Lung (tissue), 11 donors: ENCODE measurements at regions not wholly inside any gene's neighbourhood (a gene's known extent, or its start where the extent isn't known, plus 50 kb on each side); places are given as distances from the start of the nearest gene placed in this dataset.

ENCODE experiments used
- ATAC-seq: fragments of 200-7000 bp; cut with Tn5 transposase; one replicate; pipeline ENCODE4 v1.9.1; 2020; ENCODE audit warnings: moderate number of reproducible peaks; ENCODE audit not compliant: insufficient read depth, low FRiP score
- DNase-seq, 3 donors: peaks; one replicate each; pipeline ENCODE4 v3.0.0-alpha.2; 2013 to 2017
- H3K27ac ChIP-seq, 2 donors: one replicate each; pipeline ENCODE4 v1.5.1; 2013; ENCODE audit warnings: mild to moderate bottlenecking in 2 of 2, moderate library complexity in 2 of 2, control low read depth in 1 of 2, inconsistent platforms in 1 of 2, low read depth in 1 of 2, low read length in 1 of 2
- H3K27me3 ChIP-seq, 3 donors: one replicate each; pipeline ENCODE4 v1.5.1; 2013; ENCODE audit warnings: low read length in 2 of 3; ENCODE audit not compliant: control insufficient read depth in 3 of 3, insufficient read depth in 3 of 3
- H3K36me3 ChIP-seq, 4 donors: one replicate each; pipeline ENCODE4 v1.5.1; 2013; ENCODE audit warnings: low read length in 4 of 4, mild to moderate bottlenecking in 1 of 4, moderate library complexity in 1 of 4; ENCODE audit not compliant: control insufficient read depth in 4 of 4, insufficient read depth in 4 of 4
- H3K4me1 ChIP-seq, 5 donors: one replicate each; pipeline ENCODE4 v1.5.1; 2013; ENCODE audit warnings: low read length in 5 of 5, mild to moderate bottlenecking in 2 of 5, moderate library complexity in 1 of 5; ENCODE audit not compliant: control insufficient read depth in 5 of 5, insufficient read depth in 5 of 5
- H3K4me3 ChIP-seq: one replicate; pipeline ENCODE4 v1.5.1; 2013; ENCODE audit warnings: mild to moderate bottlenecking, control low read depth, moderate library complexity
- H3K9ac ChIP-seq, 2 donors: one replicate each; pipeline ENCODE4 v1.5.1; 2013; ENCODE audit warnings: low read length in 2 of 2, control low read depth in 1 of 2; ENCODE audit not compliant: insufficient read depth in 1 of 2
- H3K9me3 ChIP-seq, 4 donors: one replicate each; pipeline ENCODE4 v1.5.1; 2013; ENCODE audit warnings: low read length in 3 of 4, mild to moderate bottlenecking in 1 of 4, moderate library complexity in 1 of 4; ENCODE audit not compliant: control insufficient read depth in 4 of 4, insufficient read depth in 3 of 4
- WGBS, 2 donors: extraction: QIAGEN DNeasy Blood & Tissue Kit; methylation state at CpG; one replicate each; pipeline ENCODE4 v1.1.7; 2013; 5-methylcytosine and 5-hydroxymethylcytosine counted together
- TF ChIP-seq, protein P1 (sequence below): IDR thresholded peaks from 2 replicates; pipeline ENCODE4 v1.5.1; 2012; ENCODE audit warnings: mild to moderate bottlenecking; ENCODE audit errors: control extremely low read depth, extremely low read depth
- donor health status: control.
- donor health status: control.
- donor health status: Bipolar disorder and iron deficiency.
- donor health status: healthy.
- donor health status: DM: yes; HTN: yes; CAD: no.

DNA sequence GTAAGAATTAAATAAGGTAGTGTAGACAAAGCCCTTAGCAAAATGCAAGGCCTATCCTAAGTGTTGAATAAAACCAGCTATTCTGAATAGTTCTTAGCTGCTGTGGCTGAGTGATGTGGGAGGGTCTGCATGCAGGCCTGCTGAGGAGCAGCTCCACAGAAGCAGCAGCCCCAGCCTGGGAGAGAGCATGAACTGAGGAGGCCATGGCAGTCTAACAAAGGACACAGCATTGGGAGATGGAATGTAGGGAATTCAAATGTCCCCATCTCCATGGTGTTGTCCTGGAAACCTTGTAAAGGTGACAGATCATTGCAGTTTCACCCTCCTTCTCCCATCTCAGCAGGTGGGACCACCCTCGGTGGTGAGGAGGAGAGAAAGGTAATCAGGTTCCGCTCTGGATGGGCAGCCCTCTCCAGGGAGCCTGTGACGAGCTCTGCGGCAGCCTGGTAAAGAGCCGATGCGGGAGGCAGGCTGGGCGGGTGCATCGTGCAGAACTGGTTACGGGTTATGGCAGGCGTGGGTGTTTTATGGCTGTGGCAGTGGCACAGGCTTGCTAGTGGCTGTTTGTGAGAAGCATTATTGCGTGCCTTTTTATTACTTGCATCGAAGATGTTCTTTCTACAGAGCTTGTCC lies 199.9 kb upstream of the GLRA1 start:
- no peak for ATAC-seq
- Histone ChIP-seq H3K36me3 (no peaks in the 10 kb centered on the region), H3K27ac (no peak overlapping the region), H3K9ac (no peak overlapping the region), H3K4me3 (no peak overlapping the region), H3K9me3 (no peaks in the 10 kb centered on the region), H3K27me3 (peaks cover 0 to 3% (median 0%) of the 10 kb centered on the region in 3 donors), H3K4me1 (peaks cover 0 to 8% (median 0%) of the 10 kb centered on the region in 5 donors)
- 86 to 88% methylated on average over 12 of the region's 12 CpGs for WGBS, 2 donors
- DNase-seq, result no peak
- TF ChIP-seq, protein P1, sequence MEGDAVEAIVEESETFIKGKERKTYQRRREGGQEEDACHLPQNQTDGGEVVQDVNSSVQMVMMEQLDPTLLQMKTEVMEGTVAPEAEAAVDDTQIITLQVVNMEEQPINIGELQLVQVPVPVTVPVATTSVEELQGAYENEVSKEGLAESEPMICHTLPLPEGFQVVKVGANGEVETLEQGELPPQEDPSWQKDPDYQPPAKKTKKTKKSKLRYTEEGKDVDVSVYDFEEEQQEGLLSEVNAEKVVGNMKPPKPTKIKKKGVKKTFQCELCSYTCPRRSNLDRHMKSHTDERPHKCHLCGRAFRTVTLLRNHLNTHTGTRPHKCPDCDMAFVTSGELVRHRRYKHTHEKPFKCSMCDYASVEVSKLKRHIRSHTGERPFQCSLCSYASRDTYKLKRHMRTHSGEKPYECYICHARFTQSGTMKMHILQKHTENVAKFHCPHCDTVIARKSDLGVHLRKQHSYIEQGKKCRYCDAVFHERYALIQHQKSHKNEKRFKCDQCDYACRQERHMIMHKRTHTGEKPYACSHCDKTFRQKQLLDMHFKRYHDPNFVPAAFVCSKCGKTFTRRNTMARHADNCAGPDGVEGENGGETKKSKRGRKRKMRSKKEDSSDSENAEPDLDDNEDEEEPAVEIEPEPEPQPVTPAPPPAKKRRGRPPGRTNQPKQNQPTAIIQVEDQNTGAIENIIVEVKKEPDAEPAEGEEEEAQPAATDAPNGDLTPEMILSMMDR, result no peak

DNA sequence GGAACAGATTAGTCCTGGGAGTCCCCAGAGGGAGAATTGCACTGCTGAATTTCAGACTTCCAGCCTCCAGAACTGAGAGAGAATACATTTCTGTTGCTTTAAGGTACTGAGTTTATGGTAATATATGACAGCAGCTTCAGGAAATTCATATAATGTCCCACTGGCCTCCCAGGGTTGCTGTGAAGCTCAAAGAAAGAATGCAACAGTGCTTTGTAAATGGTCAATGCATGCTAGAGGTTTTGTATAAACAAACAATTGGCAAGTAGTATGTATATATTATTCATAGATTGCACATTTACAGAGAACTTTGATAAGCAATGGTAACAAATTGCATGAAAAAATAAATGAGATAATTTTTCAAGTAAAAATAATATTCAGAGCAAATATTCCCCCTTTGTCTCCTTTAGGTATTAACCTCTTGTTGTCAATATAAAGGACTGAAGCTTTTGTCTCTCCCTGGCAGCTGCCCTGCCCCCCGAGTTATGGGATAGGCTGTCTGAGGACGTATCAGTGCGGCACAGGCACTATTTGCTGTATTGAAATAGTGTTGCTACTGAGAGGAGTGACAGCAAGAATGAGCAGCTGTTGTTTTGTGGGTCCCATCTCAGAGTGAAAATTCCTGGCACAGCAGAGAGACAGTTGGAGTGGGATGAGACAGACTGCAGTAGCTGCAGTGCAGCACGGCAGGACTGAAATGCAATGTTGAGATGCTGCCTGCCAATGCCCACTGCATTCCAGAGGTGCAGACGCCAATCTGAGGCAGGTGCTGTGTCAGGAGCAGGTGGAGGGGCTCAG lies 194.2 kb upstream of the GLRA1 start:
- no peak overlapping the region for H3K27ac ChIP-seq
- H3K9me3 ChIP-seq, result no peaks in the 10 kb centered on the region
- TF ChIP-seq, protein P1, result no peak
- no peak for ATAC-seq
- H3K36me3 ChIP-seq, result no peaks in the 10 kb centered on the region
- WGBS, 2 donors, result 47 to 72% methylated on average over 5 of the region's 5 CpGs
- no peaks in the 10 kb centered on the region for H3K27me3 ChIP-seq
- H3K4me3 ChIP-seq, result no peak overlapping the region
- no peak overlapping the region for H3K9ac ChIP-seq
- peaks cover 0 to 25% (median 5%) of the 10 kb centered on the region in 5 donors for H3K4me1 ChIP-seq
- peak; percentile 72 to 87 (median 87) for DNase-seq

DNA sequence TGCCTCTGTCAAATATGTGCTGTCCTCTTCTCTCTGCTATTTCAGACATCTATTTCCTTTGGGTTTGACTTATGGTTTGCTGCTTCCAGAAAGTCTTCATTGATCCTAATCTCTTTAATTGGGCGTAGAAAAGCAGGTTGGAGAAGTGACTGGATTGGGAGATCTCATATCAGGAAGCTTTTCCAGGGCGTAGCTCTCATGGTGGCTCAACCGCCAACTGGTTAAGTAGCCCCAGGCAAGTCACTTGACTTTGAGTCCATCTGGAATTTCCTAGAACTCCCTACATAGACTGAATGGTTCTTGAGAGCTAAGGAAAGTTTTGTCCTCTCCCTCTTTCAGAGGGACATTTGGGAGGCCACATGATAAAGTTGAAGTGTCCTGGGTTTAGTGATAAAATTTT lies 192.3 kb upstream of the GLRA1 start:
- H3K27ac ChIP-seq, result no peak overlapping the region

More for the DNA sequence above, 192.3 kb upstream of the GLRA1 start:
- DNase-seq (no peak), ATAC-seq (no peak)
- H3K9ac ChIP-seq, result no peak overlapping the region
- TF ChIP-seq, protein P1, result no peak
- no peaks in the 10 kb centered on the region for H3K27me3 ChIP-seq
- peaks cover 0 to 25% (median 5%) of the 10 kb centered on the region in 5 donors for H3K4me1 ChIP-seq
- no peak overlapping the region for H3K4me3 ChIP-seq
- WGBS, 2 donors, result 81 to 85% methylated on average over 3 of the region's 3 CpGs
- H3K36me3 ChIP-seq, result no peaks in the 10 kb centered on the region
- H3K9me3 ChIP-seq, result no peaks in the 10 kb centered on the region
